Dermis blood vessel endothelial cell (primary cell): ENCODE measurements at regions not wholly inside any gene's neighbourhood (a gene's known extent, or its start where the extent isn't known, plus 50 kb on each side); places are given as distances from the start of the nearest gene placed in this dataset.

Experiments
- DNase-seq: peaks from one replicate; pipeline ENCODE4 v3.0.0; 2010

- DNase-seq = peak; percentile 37
Measured at GRCh38 chr19:29263305-29264135, 50.6 kb upstream of the UQCRFS1 start.

GRCh38 chr19:29264897-29265296 is 51.9 kb upstream of the UQCRFS1 start:
- no peak for DNase-seq

GRCh38 chr19:29265436-29265835 is 52.5 kb upstream of the UQCRFS1 start:
- no peak for DNase-seq

GRCh38 chr19:29266001-29266400 is 53.0 kb upstream of the UQCRFS1 start:
- DNase-seq = no peak

GRCh38 chr19:29266603-29267002 is 53.7 kb upstream of the UQCRFS1 start:
- no peak for DNase-seq

GRCh38 chr19:29267701-29268100 is 54.8 kb upstream of the UQCRFS1 start:
- DNase-seq = no peak

GRCh38 chr19:29268103-29268502 is 55.2 kb upstream of the UQCRFS1 start:
- no peak for DNase-seq

GRCh38 chr19:29268721-29269393 is 55.9 kb upstream of the UQCRFS1 start:
- DNase-seq = no peak

GRCh38 chr19:29269641-29270040 is 56.7 kb upstream of the UQCRFS1 start:
- no peak for DNase-seq

- no peak for DNase-seq
Measured at GRCh38 chr19:29271341-29271740, 58.4 kb upstream of the UQCRFS1 start.

- DNase-seq = no peak
Measured at GRCh38 chr19:29271911-29272310, 59.0 kb upstream of the UQCRFS1 start.

- no peak for DNase-seq
Measured at GRCh38 chr19:29273000-29273640, 60.2 kb upstream of the UQCRFS1 start.

- DNase-seq = no peak
Measured at GRCh38 chr19:29275266-29275665, 62.3 kb upstream of the UQCRFS1 start.

- no peak for DNase-seq
Measured at GRCh38 chr19:29277102-29277501, 64.2 kb upstream of the UQCRFS1 start.

- DNase-seq = no peak
Measured at GRCh38 chr19:29278716-29279115, 65.8 kb upstream of the UQCRFS1 start.

- no peak for DNase-seq
Measured at GRCh38 chr19:29283366-29283765, 70.4 kb upstream of the UQCRFS1 start.

GRCh38 chr19:29285187-29285687 is 72.3 kb upstream of the UQCRFS1 start:
- DNase-seq = no peak

- DNase-seq = no peak
Measured at GRCh38 chr19:29285878-29286277, 72.9 kb upstream of the UQCRFS1 start.

GRCh38 chr19:29287061-29287460 is 74.1 kb upstream of the UQCRFS1 start:
- DNase-seq = no peak

- DNase-seq = no peak
Measured at GRCh38 chr19:29288256-29288655, 75.3 kb upstream of the UQCRFS1 start.

GRCh38 chr19:29289020-29289419 is 76.1 kb upstream of the UQCRFS1 start:
- DNase-seq = no peak

GRCh38 chr19:29290853-29291252 is 77.9 kb upstream of the UQCRFS1 start:
- no peak for DNase-seq

- DNase-seq = no peak
Measured at GRCh38 chr19:29292153-29292552, 79.2 kb upstream of the UQCRFS1 start.

GRCh38 chr19:29292562-29292961 is 79.6 kb upstream of the UQCRFS1 start:
- DNase-seq = no peak
